DMS53 treated with DMSO at 0.1 percent for 48 hours (cell line): ENCODE measurements at regions not wholly inside any gene's neighbourhood (a gene's known extent, or its start where the extent isn't known, plus 50 kb on each side); places are given as distances from the start of the nearest gene placed in this dataset.
"Not testable (repeated sequence)": the region's sequence is repeated elsewhere in the genome, so short reads cannot be mapped to it uniquely, and the experiment has no call there.

Experiments used
- DNase-seq: peaks from one replicate; lab custom pipeline; 2025; ENCODE audit not compliant: unreplicated experiment; lab: John Stamatoyannopoulos, UW

- not testable (repeated sequence) for DNase-seq
These were observed 878.0 kb upstream of the SOX11 start for GRCh38 chr2:4814137-4814536.

GRCh38 chr2:4827836-4828235 lies 864.3 kb upstream of the SOX11 start:
- DNase-seq: no peak

GRCh38 chr2:4828682-4829374 lies 863.4 kb upstream of the SOX11 start:
- DNase-seq: no peak

GRCh38 chr2:4831751-4832150 lies 860.4 kb upstream of the SOX11 start:
- no peak for DNase-seq

- no peak for DNase-seq
These were observed 859.5 kb upstream of the SOX11 start for GRCh38 chr2:4832642-4833041.

- DNase-seq: no peak
These were observed 853.6 kb upstream of the SOX11 start for GRCh38 chr2:4838626-4839025.

GRCh38 chr2:4840791-4841190 lies 851.4 kb upstream of the SOX11 start:
- no peak for DNase-seq

GRCh38 chr2:4844881-4845280 lies 847.3 kb upstream of the SOX11 start:
- no peak for DNase-seq

- no peak for DNase-seq
These were observed 830.2 kb upstream of the SOX11 start for GRCh38 chr2:4862031-4862430.

- DNase-seq: no peak
These were observed 826.0 kb upstream of the SOX11 start for GRCh38 chr2:4866198-4866597.

GRCh38 chr2:4868466-4868865 lies 823.7 kb upstream of the SOX11 start:
- DNase-seq: no peak

- DNase-seq: no peak
These were observed 823.0 kb upstream of the SOX11 start for GRCh38 chr2:4869154-4869553.

- DNase-seq: no peak
These were observed 818.8 kb upstream of the SOX11 start for GRCh38 chr2:4873364-4873763.

GRCh38 chr2:4873876-4874593 lies 818.1 kb upstream of the SOX11 start:
- no peak for DNase-seq

GRCh38 chr2:4882421-4882820 lies 809.8 kb upstream of the SOX11 start:
- DNase-seq: no peak

GRCh38 chr2:4882941-4883340 lies 809.2 kb upstream of the SOX11 start:
- DNase-seq: no peak

GRCh38 chr2:4883375-4883774 lies 808.8 kb upstream of the SOX11 start:
- DNase-seq: no peak

- DNase-seq: no peak
These were observed 808.0 kb upstream of the SOX11 start for GRCh38 chr2:4884117-4884571.

- no peak for DNase-seq
These were observed 800.8 kb upstream of the SOX11 start for GRCh38 chr2:4891394-4891793.

GRCh38 chr2:4895371-4895770 lies 796.8 kb upstream of the SOX11 start:
- no peak for DNase-seq

- DNase-seq: peak; percentile 12
These were observed 793.5 kb upstream of the SOX11 start for GRCh38 chr2:4898706-4899105.

GRCh38 chr2:4900242-4900641 lies 791.9 kb upstream of the SOX11 start:
- DNase-seq: no peak
